ENCODE measurements at regions not wholly inside any gene's neighbourhood (a gene's known extent, or its start where the extent isn't known, plus 50 kb on each side); places are given as distances from the start of the nearest gene placed in this dataset.
A peak's percentile ranks its signal among the peaks of the same experiment; 100 is the strongest.

DNA sequence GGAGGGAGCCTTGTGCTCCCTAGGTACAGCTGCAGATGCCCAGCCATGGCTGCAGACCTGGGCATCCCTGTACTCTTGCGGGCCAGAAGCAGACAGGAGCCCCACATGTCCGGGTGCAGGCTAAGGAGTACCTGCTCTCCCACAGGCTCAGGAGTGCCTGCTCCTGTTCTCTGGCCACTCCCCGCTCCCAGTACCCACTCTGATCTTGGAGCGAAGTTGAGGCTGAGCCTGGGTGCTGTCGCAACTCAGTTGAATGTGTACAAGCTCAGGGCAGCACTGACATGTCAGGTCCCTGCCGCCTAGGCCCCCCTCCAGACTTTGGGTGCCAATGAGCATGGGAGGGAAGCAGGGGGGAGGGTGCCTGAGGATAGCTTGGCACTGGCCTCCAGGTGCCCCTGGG lies 666.9 kb downstream of the PLPP3 start:
- in situ Hi-C loops (cut with HindIII; ENCODE audit: low pct_ligation_motif_present, low sequenced_read_pairs): no loop called here
- H3K27me3 ChIP-seq (replicated peaks): no peaks in the 10 kb centered on the region
- H3K4me3 ChIP-seq (ENCODE audit: low read depth, low read length): no peak overlapping the region
- DNase-seq: no peak
- H3K27ac ChIP-seq: no peak overlapping the region
- H3K36me3 ChIP-seq (replicated peaks): no peaks in the 10 kb centered on the region
- TF ChIP-seq CTCF (IDR thresholded peaks at IDR 0.05; ENCODE audit: low read depth, low read length, missing control alignments): no peak

DNA sequence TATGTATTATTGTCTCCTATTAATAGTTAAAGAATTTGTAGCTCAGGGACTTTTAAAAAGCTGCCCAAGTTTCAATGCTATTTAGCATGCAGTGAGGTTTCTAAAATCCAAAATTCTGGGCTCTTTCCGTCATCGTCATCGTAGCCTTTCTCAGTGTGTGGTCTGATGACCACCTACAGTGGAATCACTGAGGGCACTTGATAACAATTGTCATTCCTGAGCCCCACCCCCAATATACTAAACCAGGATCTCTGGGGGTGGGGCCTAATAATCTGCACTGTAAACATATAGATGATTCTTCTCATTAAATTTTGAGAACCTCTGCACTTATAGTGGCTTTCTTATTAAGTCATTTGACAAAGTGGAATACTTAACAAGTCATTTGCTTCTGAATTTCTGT lies 674.8 kb downstream of the PLPP3 start:
- DNase-seq: no peak
- in situ Hi-C loops (cut with HindIII; ENCODE audit: low pct_ligation_motif_present, low sequenced_read_pairs): no loop called here
- no peaks in the 10 kb centered on the region for H3K27me3 ChIP-seq (replicated peaks)
- no peaks in the 10 kb centered on the region for H3K36me3 ChIP-seq (replicated peaks)
- no peak overlapping the region for H3K27ac ChIP-seq
- no peak overlapping the region for H3K4me3 ChIP-seq (ENCODE audit: low read depth, low read length)
- no peak for TF ChIP-seq CTCF (IDR thresholded peaks at IDR 0.05; ENCODE audit: low read depth, low read length, missing control alignments)

DNA sequence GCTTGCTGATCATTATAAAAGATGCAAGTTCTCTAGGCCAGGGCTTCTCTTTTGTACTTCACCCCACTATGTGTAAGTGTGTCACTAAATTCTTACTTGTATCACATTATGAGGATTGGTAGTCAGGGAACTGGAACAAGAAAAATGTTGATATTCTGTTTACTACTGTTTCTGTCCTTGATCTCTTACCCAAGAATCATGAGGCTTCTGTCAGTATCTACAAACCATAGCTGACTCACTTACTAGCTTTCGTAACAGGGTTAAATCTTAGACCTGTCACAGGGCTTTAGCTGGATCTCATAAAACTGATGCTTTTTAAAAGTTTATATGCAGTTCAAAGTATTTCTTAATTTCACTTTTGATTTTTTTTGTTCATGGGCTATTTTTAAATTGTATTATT lies 681.2 kb downstream of the PLPP3 start:
- no peak for TF ChIP-seq CTCF (IDR thresholded peaks at IDR 0.05; ENCODE audit: low read depth, low read length, missing control alignments)
- in situ Hi-C loops (cut with HindIII; ENCODE audit: low pct_ligation_motif_present, low sequenced_read_pairs): no loop called here
- Histone ChIP-seq H3K27me3 (replicated peaks) (no peaks in the 10 kb centered on the region), H3K4me3 (ENCODE audit: low read depth, low read length) (no peak overlapping the region), H3K27ac (no peak overlapping the region), H3K36me3 (replicated peaks) (no peaks in the 10 kb centered on the region)
- peak; percentile 15 for DNase-seq

- no peak overlapping the region for H3K27ac ChIP-seq
- DNase-seq: no peak
- in situ Hi-C loops (cut with HindIII; ENCODE audit: low pct_ligation_motif_present, low sequenced_read_pairs): no loop called here
- no peak for TF ChIP-seq CTCF (IDR thresholded peaks at IDR 0.05; ENCODE audit: low read depth, low read length, missing control alignments)
- no peak overlapping the region for H3K4me3 ChIP-seq (ENCODE audit: low read depth, low read length)
- no peaks in the 10 kb centered on the region for H3K36me3 ChIP-seq (replicated peaks)
- no peaks in the 10 kb centered on the region for H3K27me3 ChIP-seq (replicated peaks)
Measured at GRCh38 chr1:55896210-55896609, 681.0 kb upstream of the USP24 start.

DNA sequence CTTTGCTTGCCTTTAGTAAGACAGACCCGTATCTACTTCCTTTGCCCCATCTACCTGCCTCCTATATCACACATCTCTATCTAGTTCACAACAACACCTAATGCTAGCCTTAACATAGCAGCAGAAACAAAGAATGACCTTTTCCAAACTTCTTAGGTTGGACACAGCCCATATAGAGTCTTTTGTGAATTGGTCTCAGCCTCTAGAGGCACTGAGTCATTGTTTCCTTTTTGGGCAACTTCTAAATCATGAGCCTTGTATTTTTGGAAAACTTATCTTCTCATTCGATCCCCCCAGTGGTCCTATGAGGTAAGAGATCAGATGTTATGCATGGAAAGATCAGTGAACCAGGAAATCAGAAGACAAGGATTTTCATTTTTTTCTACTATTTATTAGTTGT lies 679.4 kb upstream of the USP24 start:
- in situ Hi-C loops (cut with HindIII; ENCODE audit: low pct_ligation_motif_present, low sequenced_read_pairs): no loop called here
- no peak overlapping the region for H3K27ac ChIP-seq
- no peak for TF ChIP-seq CTCF (IDR thresholded peaks at IDR 0.05; ENCODE audit: low read depth, low read length, missing control alignments)

DNA sequence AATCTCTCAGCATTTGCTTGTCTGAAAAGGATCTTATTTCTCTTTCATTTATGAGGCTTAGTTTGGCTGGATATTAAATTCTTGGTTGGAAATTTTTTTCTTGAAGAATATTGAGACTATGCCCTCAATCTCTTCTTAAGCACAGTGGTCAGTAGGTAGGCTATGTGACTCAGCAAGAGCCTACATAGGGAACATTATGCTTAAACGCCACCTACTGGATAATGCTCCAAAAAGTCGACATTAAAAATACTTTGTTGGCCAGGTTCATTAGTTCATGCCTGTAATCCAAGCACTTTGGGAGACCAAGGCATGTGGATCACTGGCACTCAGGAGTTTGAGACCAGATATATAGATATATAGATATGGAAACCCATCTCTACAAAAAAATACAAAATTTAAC lies 678.0 kb upstream of the USP24 start:
- in situ Hi-C loops (cut with HindIII; ENCODE audit: low pct_ligation_motif_present, low sequenced_read_pairs): no loop called here
- TF ChIP-seq CTCF (IDR thresholded peaks at IDR 0.05; ENCODE audit: low read depth, low read length, missing control alignments): peak; percentile 50
- Histone ChIP-seq H3K36me3 (replicated peaks) (no peaks in the 10 kb centered on the region), H3K27ac (no peak overlapping the region), H3K27me3 (replicated peaks) (no peaks in the 10 kb centered on the region), H3K4me3 (ENCODE audit: low read depth, low read length) (no peak overlapping the region)
- peak; percentile 53 for DNase-seq

More for the DNA sequence above, 679.4 kb upstream of the USP24 start:
- H3K27me3 ChIP-seq (replicated peaks): no peaks in the 10 kb centered on the region
- no peak for DNase-seq
- H3K36me3 ChIP-seq (replicated peaks): no peaks in the 10 kb centered on the region
- no peak overlapping the region for H3K4me3 ChIP-seq (ENCODE audit: low read depth, low read length)
